HG02623 (cell line): ENCODE measurements at regions not wholly inside any gene's neighbourhood (a gene's known extent, or its start where the extent isn't known, plus 50 kb on each side); places are given as distances from the start of the nearest gene placed in this dataset.

Experiments
- ATAC-seq: cut with Tn5 transposase; IDR thresholded peaks from one replicate; pipeline ENCODE4 v1.9.1; 2021; ENCODE audit warnings: moderate library complexity; ENCODE audit not compliant: unreplicated experiment

DNA sequence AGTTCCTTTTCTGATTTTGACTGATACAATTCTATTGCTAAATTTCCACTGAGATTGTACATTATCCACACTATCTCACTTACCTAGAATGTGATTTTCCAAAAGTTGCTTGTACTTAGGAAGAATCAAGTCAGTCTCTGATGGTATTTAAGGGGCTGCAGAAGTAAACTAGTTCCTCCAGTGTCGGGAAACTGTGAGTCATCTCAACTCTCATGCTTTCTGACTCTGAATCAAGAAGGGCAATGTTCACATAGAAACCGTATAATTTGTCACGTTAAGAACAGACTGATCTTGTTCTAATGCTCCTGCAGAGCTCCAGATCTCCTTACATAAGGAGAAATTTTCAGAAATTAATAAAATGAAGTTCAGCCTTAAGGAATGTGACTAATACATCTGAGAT lies 369.3 kb downstream of the KLF5 start:
- ATAC-seq: no peak

GRCh38 chr13:73422973-73423372 lies 364.2 kb downstream of the KLF5 start:
- no peak for ATAC-seq

- no peak for ATAC-seq
These were observed 362.6 kb downstream of the KLF5 start for GRCh38 chr13:73421310-73421912.

DNA sequence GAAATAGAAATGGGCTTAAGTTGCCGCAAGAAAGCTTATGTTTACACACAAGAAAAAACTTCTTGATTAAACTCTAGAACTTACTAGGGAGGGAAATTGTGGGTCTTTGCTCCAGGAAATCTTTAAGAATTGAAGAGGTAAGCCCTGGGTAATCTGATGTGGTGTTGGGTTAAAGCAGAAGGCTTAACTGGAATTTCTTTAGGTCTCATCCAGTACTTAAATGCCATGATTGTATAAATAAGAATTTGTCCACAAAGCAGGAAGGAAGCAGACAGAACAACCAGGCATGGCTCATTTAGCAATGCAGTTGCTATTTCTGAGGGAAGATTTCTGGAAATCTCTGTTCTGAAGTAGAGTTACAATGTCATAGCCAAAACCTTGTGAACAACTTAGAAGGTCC lies 360.4 kb downstream of the KLF5 start:
- ATAC-seq: no peak

GRCh38 chr13:73417012-73417615 lies 358.3 kb downstream of the KLF5 start:
- no peak for ATAC-seq

DNA sequence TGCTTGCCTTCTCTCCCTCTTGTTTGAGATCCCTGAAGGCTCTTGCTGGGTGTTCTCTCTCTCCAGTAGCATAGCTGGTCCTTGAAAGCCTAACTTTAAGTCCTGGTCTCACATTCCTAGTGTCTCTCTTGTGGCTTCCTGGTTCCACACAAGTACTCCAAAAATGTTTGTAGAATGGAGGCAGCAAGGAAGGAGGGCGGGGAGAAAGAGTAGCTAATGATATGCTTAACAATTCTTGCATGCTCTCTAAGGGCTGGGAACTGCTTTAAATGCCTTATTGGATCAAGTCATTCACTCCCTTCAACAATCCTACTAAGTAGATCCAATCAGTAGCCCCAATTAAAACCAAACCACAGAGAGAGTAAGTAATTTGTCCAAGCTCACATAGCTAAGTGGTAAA lies 357.3 kb downstream of the KLF5 start:
- ATAC-seq: no peak

DNA sequence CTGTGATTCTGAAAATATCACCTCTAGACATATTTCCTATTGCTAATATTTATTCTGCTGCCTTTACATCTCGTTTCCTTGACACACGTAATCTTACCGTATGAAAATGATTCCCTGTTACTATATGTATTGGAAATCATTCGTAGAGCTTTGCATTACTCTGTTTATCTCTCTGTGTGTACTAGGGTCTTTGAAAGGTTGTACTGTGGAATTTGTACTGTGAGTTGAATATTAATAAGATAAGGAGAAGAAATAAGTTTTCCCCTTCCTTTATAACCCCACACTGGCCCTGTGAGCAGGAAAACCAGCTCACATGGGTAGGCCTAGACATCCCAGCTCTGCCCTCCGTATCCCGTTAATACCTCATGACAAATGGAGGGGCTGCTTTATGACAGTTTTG lies 354.9 kb downstream of the KLF5 start:
- no peak for ATAC-seq

GRCh38 chr13:73412933-73413332 lies 354.1 kb downstream of the KLF5 start:
- ATAC-seq: no peak

DNA sequence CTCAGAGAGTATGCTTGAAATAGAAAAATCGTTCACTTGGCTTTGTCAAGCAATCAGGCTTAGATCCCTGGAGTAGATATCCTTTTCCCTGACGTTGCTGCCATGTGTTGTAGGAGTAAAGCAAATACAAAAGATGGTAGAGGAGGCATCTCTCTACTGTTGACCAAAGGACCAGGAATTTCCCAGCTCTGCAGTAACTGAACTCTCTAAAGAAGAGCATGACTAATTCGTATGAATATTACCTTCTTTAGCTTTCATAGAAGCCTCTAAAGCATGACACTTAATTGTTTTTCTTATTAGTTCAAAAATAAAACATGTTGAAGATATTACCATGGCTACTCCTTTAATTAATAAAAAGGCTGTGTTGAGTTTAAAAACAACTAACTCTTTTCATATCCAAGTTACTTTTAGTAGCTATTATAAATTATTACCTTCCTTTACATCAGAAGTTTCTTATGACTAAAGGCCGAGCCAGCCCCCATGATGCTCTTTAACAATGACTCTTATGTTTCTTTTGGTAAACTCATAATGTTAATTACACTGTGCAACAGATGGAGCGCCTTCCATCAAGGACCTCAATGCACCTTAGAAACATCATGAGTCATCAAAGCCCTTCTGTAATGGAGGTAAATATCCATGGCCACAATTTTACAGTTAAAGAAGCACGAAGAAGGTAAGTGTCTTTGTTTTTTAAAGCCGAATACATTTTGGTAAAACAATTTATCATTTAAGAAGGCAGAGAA lies 352.4 kb downstream of the KLF5 start:
- ATAC-seq: no peak

DNA sequence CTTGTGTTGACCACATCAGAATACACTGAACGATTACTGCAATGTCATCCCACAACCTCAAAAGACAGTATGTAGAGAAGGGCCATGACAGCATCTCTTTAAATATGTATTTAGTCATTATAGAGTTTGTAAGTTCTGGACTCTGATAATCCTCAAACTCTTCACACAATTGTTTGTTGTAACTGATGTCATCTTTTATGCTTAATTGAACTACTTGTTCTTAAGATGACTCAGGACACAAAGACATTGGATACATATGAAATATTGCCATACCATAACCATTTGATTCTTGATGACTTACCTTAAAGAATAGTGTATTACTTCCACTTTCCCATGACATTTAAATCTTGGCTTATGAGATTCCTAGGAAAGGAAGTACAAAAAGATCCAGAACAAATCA lies 347.6 kb downstream of the KLF5 start:
- no peak for ATAC-seq

DNA sequence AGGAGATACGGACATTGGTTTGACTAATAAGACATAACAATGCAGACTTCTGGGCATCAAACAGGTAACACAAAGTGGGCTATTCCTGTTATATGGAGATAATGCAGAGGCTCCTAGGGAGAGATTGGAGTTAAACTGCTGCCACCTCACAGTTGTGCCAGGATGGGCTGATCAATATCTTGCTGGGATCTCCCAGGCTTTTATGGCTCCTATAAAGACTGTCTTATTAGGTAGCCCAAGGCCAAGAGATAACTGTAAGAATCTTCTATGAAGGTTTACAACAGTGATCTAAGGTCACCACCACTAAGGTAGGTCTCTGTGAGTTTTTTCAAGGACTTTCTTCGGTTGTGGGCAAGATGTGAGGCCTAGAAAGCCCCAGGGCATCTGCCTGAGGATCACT lies 345.8 kb downstream of the KLF5 start:
- ATAC-seq: no peak

DNA sequence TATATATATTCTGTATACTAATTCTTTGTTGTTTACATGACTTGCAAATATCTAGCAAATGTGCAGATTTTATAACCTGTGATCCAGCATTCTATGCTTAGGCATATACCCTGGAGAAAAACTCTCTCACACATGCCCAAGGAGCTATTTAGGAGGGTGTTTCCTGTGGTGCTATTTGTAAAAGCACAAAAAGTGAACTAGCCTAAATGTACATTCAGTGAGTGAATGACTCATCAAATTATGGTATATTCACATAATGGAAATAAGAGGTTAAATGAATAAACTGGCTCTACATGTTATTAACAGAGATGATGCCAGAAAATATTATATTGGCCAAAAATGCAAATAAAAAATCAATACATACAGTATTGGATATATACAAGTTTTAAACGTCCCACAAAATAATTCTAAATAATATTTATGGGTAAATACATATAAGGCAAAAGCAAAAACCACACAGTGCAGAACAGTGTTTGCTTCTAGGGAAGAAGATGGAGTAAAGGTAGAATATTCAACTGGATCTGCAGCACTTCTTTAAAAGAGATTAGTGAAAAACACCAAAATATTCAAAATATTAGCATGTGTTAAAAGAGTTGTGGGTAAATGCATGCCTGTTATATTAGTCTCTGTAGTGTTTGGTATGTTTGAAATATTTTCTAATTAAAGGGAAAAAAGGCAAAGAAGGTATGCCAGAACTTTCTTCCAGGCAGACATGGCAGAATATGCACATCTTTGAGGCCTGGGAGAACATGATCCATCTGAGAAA lies 344.7 kb downstream of the KLF5 start:
- ATAC-seq: no peak

- no peak for ATAC-seq
These were observed 343.0 kb downstream of the KLF5 start for GRCh38 chr13:73401769-73402168.

GRCh38 chr13:73399347-73400216 lies 340.8 kb downstream of the KLF5 start:
- ATAC-seq: no peak

- no peak for ATAC-seq
These were observed 338.9 kb downstream of the KLF5 start for GRCh38 chr13:73397496-73398305.

GRCh38 chr13:73394066-73394465 lies 335.3 kb downstream of the KLF5 start:
- no peak for ATAC-seq

- no peak for ATAC-seq
These were observed 331.3 kb downstream of the KLF5 start for GRCh38 chr13:73390100-73390499.

GRCh38 chr13:73388586-73388985 lies 329.8 kb downstream of the KLF5 start:
- ATAC-seq: no peak

- no peak for ATAC-seq
These were observed 328.5 kb downstream of the KLF5 start for GRCh38 chr13:73387318-73387717.

DNA sequence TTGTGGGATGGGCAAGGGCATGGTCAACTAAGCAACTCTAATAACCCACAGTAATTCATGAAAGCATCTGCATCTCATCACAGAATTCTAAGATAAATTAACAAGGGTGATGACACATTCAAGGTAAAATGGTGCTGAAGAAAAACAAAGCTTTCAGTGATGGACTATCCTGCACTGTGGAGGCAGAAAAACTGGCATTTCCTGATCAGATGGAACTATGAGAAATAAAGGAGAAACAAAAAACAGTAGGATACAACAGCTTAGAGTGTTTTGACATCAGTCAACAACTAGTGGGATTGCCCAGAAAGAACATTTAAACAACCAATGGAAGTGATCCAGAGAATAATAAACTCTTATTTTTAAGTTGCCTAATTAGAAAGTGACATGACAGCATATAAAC lies 327.0 kb downstream of the KLF5 start:
- ATAC-seq: no peak
